ENCODE measurements at regions not wholly inside any gene's neighbourhood (a gene's known extent, or its start where the extent isn't known, plus 50 kb on each side); places are given as distances from the start of the nearest gene placed in this dataset.

GRCh38 chr1:232413674-232414073 lies 216.3 kb downstream of the SIPA1L2 start:
- TF ChIP-seq, protein P1, sequence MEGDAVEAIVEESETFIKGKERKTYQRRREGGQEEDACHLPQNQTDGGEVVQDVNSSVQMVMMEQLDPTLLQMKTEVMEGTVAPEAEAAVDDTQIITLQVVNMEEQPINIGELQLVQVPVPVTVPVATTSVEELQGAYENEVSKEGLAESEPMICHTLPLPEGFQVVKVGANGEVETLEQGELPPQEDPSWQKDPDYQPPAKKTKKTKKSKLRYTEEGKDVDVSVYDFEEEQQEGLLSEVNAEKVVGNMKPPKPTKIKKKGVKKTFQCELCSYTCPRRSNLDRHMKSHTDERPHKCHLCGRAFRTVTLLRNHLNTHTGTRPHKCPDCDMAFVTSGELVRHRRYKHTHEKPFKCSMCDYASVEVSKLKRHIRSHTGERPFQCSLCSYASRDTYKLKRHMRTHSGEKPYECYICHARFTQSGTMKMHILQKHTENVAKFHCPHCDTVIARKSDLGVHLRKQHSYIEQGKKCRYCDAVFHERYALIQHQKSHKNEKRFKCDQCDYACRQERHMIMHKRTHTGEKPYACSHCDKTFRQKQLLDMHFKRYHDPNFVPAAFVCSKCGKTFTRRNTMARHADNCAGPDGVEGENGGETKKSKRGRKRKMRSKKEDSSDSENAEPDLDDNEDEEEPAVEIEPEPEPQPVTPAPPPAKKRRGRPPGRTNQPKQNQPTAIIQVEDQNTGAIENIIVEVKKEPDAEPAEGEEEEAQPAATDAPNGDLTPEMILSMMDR (IDR thresholded peaks at IDR 0.05) = no peak
- Histone ChIP-seq H3K27me3 (ENCODE audit: control insufficient read depth, insufficient read depth, low read length) (no peaks in the 10 kb centered on the region), H3K9me3 (ENCODE audit: control insufficient read depth, low read length) (no peaks in the 10 kb centered on the region), H3K4me2 (ENCODE audit: low read length) (no peak overlapping the region), H3K4me3 (ENCODE audit: low read depth, low read length) (no peak overlapping the region), H3K9ac (no peak overlapping the region), H3K79me2 (no peaks in the 10 kb centered on the region), H3K27ac (no peak overlapping the region), H2AFZ (no peak overlapping the region), H3K36me3 (ENCODE audit: control insufficient read depth, insufficient read depth, low read length) (no peaks in the 10 kb centered on the region), H3K4me1 (no peaks in the 10 kb centered on the region)

DNA sequence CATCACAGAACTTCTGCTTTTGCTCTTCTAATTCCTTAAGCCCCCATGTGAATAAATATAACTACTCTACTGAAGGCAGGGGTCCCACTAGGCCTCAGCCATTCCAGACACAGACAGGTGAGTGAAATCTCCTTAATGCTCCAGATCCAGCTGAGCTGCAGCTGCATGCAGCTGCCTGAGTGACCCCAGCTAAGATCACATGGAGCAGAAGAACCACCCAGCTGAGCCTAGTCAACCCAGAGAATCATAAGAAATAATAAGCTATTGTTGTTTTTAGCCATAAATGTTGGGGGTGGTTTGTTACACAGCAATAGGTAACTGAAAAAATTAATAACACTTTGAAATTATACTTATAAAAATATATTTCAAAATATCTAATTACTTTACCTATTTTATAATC lies 220.3 kb downstream of the SIPA1L2 start:
- Histone ChIP-seq H3K79me2 (no peaks in the 10 kb centered on the region), H3K27me3 (ENCODE audit: control insufficient read depth, insufficient read depth, low read length) (no peaks in the 10 kb centered on the region), H3K36me3 (ENCODE audit: control insufficient read depth, insufficient read depth, low read length) (no peaks in the 10 kb centered on the region), H3K9me3 (ENCODE audit: control insufficient read depth, low read length) (peaks cover 4% of the 10 kb centered on the region), H3K4me1 (no peaks in the 10 kb centered on the region), H2AFZ (no peak overlapping the region), H3K4me2 (ENCODE audit: low read length) (no peak overlapping the region), H3K27ac (no peak overlapping the region), H3K9ac (no peak overlapping the region), H3K4me3 (ENCODE audit: low read depth, low read length) (no peak overlapping the region)
- TF ChIP-seq, protein P1 (IDR thresholded peaks at IDR 0.05) = no peak

DNA sequence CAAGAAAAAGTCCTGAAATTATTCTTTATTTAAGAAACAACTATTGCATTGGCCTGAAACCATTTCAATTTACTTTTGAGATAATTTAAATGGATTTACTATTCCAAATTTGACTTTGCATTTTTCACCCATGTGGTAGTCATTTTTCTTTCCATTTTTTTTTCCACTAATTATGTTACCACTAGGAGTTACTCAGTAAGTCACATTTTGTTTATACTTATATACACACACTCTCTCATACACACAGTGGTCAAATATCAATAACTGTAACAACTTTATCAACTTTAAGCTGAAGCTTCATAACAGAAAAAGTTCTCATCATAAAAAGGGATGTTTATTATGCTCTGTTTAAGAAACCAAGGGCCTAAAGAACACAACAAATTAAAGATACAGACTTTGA lies 222.8 kb downstream of the SIPA1L2 start:
- Histone ChIP-seq H3K4me1 (no peaks in the 10 kb centered on the region), H3K4me2 (ENCODE audit: low read length) (no peak overlapping the region), H2AFZ (no peak overlapping the region), H3K4me3 (ENCODE audit: low read depth, low read length) (no peak overlapping the region), H3K36me3 (ENCODE audit: control insufficient read depth, insufficient read depth, low read length) (no peaks in the 10 kb centered on the region), H3K27me3 (ENCODE audit: control insufficient read depth, insufficient read depth, low read length) (no peaks in the 10 kb centered on the region), H3K9me3 (ENCODE audit: control insufficient read depth, low read length) (peaks cover 4% of the 10 kb centered on the region), H3K9ac (no peak overlapping the region), H3K79me2 (no peaks in the 10 kb centered on the region), H3K27ac (no peak overlapping the region)
- TF ChIP-seq, protein P1 (IDR thresholded peaks at IDR 0.05) = no peak

- H3K4me1 ChIP-seq = no peaks in the 10 kb centered on the region
- H3K9ac ChIP-seq = no peak overlapping the region
- no peaks in the 10 kb centered on the region for H3K79me2 ChIP-seq
- no peak overlapping the region for H2AFZ ChIP-seq
- H3K9me3 ChIP-seq (ENCODE audit: control insufficient read depth, low read length) = peaks cover 4% of the 10 kb centered on the region
- H3K36me3 ChIP-seq (ENCODE audit: control insufficient read depth, insufficient read depth, low read length) = no peaks in the 10 kb centered on the region
- H3K4me3 ChIP-seq (ENCODE audit: low read depth, low read length) = no peak overlapping the region
- H3K27me3 ChIP-seq (ENCODE audit: control insufficient read depth, insufficient read depth, low read length) = no peaks in the 10 kb centered on the region
- H3K4me2 ChIP-seq (ENCODE audit: low read length) = no peak overlapping the region
- TF ChIP-seq, protein P1 (IDR thresholded peaks at IDR 0.05) = no peak
- no peak overlapping the region for H3K27ac ChIP-seq
These were observed 224.2 kb downstream of the SIPA1L2 start for GRCh38 chr1:232405781-232406180.

DNA sequence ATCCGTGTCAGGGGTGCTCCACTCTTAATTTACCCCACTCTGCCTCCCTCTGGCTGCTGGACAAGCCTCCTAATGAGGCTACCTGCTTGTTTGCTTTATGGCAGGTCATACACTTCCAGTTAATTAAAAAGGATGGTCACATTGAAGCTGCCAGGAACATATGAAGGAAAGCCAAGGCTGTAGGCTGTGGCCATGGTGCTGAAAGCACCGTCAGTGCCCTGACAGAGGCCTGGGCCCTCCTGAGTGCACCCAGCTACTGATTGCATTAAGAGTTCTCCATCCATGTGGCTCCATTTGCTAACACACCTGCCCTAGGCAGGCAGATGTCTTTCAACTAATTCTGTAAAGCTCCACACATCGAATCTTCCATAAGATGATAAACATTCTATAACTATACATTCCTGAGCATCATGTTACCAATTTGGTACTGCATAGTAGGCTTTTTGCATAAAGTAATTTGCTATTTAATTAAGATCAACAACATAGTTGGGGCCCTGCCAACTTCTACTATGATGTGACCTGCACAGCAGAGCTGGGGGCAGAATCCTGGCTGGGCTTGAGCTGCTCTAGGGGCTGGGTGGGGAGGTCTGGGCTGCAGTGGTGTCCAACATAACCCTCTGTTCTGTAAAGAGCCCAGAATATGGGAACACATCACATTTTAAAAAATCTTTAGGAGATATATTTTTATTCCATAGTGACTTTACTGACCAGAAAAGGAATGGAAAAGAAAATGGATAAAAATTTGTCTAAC lies 224.8 kb downstream of the SIPA1L2 start:
- no peak overlapping the region for H2AFZ ChIP-seq
- no peak overlapping the region for H3K4me3 ChIP-seq (ENCODE audit: low read depth, low read length)
- no peaks in the 10 kb centered on the region for H3K36me3 ChIP-seq (ENCODE audit: control insufficient read depth, insufficient read depth, low read length)
- H3K79me2 ChIP-seq = no peaks in the 10 kb centered on the region
- H3K27ac ChIP-seq = no peak overlapping the region
- H3K9ac ChIP-seq = no peak overlapping the region
- TF ChIP-seq, protein P1 (IDR thresholded peaks at IDR 0.05) = no peak
- H3K9me3 ChIP-seq (ENCODE audit: control insufficient read depth, low read length) = peaks cover 4% of the 10 kb centered on the region
- H3K27me3 ChIP-seq (ENCODE audit: control insufficient read depth, insufficient read depth, low read length) = no peaks in the 10 kb centered on the region
- no peak overlapping the region for H3K4me2 ChIP-seq (ENCODE audit: low read length)
- H3K4me1 ChIP-seq = no peaks in the 10 kb centered on the region
